Fibroblast of mammary gland (primary cell): ENCODE measurements at regions not wholly inside any gene's neighbourhood (a gene's known extent, or its start where the extent isn't known, plus 50 kb on each side); places are given as distances from the start of the nearest gene placed in this dataset.
A peak's percentile ranks its signal among the peaks of the same experiment; 100 is the strongest.
"Not testable (repeated sequence)": the region's sequence is repeated elsewhere in the genome, so short reads cannot be mapped to it uniquely, and the experiment has no call there.

Experiments
- DNase-seq: peaks from one replicate; pipeline ENCODE4 v3.0.0-alpha.2; 2010; ENCODE audit warnings: low read depth
- H3K4me3 ChIP-seq: 2 replicates; pipeline ENCODE4 v1.5.1; 2011; ENCODE audit warnings: low read depth, mild to moderate bottlenecking, low read length, moderate library complexity; ENCODE audit not compliant: control insufficient read depth
- CTCF ChIP-seq: conservative IDR thresholded peaks from 2 replicates; pipeline ENCODE4 v1.5.1; 2011; ENCODE audit warnings: low read depth, low read length, inconsistent platforms; ENCODE audit not compliant: control insufficient read depth, insufficient read depth

- no peak for TF ChIP-seq CTCF
- DNase-seq, result no peak
- no peak overlapping the region for H3K4me3 ChIP-seq
Observed at GRCh38 chr6:164048840-164049516, 634.5 kb downstream of the QKI start.

GRCh38 chr6:164045082-164045481 lies 630.6 kb downstream of the QKI start:
- no peak for TF ChIP-seq CTCF
- H3K4me3 ChIP-seq, result no peak overlapping the region
- no peak for DNase-seq

- not testable (repeated sequence) for H3K4me3 ChIP-seq, DNase-seq
Observed at GRCh38 chr6:164043656-164044055, 629.1 kb downstream of the QKI start.

GRCh38 chr6:164042212-164042611 lies 627.7 kb downstream of the QKI start:
- H3K4me3 ChIP-seq, result no peak overlapping the region
- TF ChIP-seq CTCF, result no peak
- no peak for DNase-seq

- no peak for TF ChIP-seq CTCF
- no peak overlapping the region for H3K4me3 ChIP-seq
- no peak for DNase-seq
Observed at GRCh38 chr6:164040994-164041393, 626.5 kb downstream of the QKI start.

GRCh38 chr6:164039954-164040375 lies 625.4 kb downstream of the QKI start:
- DNase-seq, result peak; percentile 10

GRCh38 chr6:164037171-164037870 lies 622.8 kb downstream of the QKI start:
- no peak overlapping the region for H3K4me3 ChIP-seq
- no peak for TF ChIP-seq CTCF
- DNase-seq, result no peak

More at GRCh38 chr6:164039954-164040375, 625.4 kb downstream of the QKI start:
- no peak for TF ChIP-seq CTCF
- H3K4me3 ChIP-seq, result no peak overlapping the region
